Spinal cord (tissue), 9 donors: ENCODE measurements at regions not wholly inside any gene's neighbourhood (a gene's known extent, or its start where the extent isn't known, plus 50 kb on each side); places are given as distances from the start of the nearest gene placed in this dataset.
"Not testable (repeated sequence)": the region's sequence is repeated elsewhere in the genome, so short reads cannot be mapped to it uniquely, and the experiment has no call there.

Source experiments
- DNase-seq, 6 donors: peaks; one replicate each; pipeline versions ENCODE4 v3.0.0 to v3.0.0-alpha.2; 2013 to 2015; ENCODE audit warnings: low spot score in 6 of 6, low read depth in 4 of 6
- H3K27ac ChIP-seq: one replicate; pipeline ENCODE4 v1.5.1; 2013; ENCODE audit warnings: low read depth, low read length, control low read depth
- H3K27me3 ChIP-seq: one replicate; pipeline ENCODE4 v1.6.1; 2013; ENCODE audit warnings: low read length; ENCODE audit not compliant: control insufficient read depth, insufficient read depth
- H3K36me3 ChIP-seq: one replicate; pipeline ENCODE4 v1.6.1; 2013; ENCODE audit warnings: low read length; ENCODE audit not compliant: control insufficient read depth, insufficient read depth
- H3K4me1 ChIP-seq: one replicate; pipeline ENCODE4 v1.6.1; 2013; ENCODE audit warnings: low read length; ENCODE audit not compliant: control insufficient read depth, insufficient read depth
- H3K4me3 ChIP-seq: one replicate; pipeline ENCODE4 v1.5.1; 2013; ENCODE audit warnings: low read depth, low read length, control low read depth
- H3K9me3 ChIP-seq: one replicate; pipeline ENCODE4 v1.6.1; 2013; ENCODE audit warnings: low read length; ENCODE audit not compliant: control insufficient read depth, insufficient read depth
- WGBS: methylation state at CpG from one replicate; pipeline ENCODE4 v1.1.5; 2013; ENCODE audit warnings: missing lambda C conversion rate; ENCODE audit not compliant: insufficient coverage; 5-methylcytosine and 5-hydroxymethylcytosine counted together
- donor health status: healthy.

- DNase-seq = peak in 1 of 6 donors; percentile 91
- WGBS = no CpG with 5 or more reads among the region's 3 CpGs
Observed at GRCh38 chr7:113367041-113367586, 248.8 kb upstream of the SMIM30 start.

DNA sequence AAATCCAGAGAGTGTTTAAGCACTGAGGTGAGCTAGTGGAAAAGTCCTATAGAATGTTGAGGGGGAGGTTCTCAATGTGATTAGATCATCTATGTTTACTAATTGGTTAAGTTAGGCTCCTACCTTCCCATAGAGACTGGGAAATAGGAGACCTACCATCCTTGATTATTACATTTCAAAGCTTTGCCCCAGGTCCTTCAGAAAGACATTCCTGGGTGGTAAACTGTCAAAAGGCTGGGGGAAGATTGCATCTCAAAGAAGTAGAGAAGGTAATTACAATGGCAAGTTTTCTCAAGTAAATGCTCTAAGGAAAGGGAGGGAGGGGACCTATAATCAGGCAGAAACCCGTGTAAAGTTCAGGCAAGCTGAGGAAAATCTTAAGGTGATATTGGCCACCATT lies 247.8 kb upstream of the SMIM30 start:
- no peaks in the 10 kb centered on the region for H3K4me1 ChIP-seq
- H3K9me3 ChIP-seq = no peaks in the 10 kb centered on the region
- H3K4me3 ChIP-seq = no peak overlapping the region
- no peaks in the 10 kb centered on the region for H3K27me3 ChIP-seq
- DNase-seq = no peak
- WGBS = no CpG with 5 or more reads among the region's 1 CpG
- no peaks in the 10 kb centered on the region for H3K36me3 ChIP-seq
- H3K27ac ChIP-seq = no peak overlapping the region

More at GRCh38 chr7:113367041-113367586, 248.8 kb upstream of the SMIM30 start:
- H3K4me1 ChIP-seq = no peaks in the 10 kb centered on the region
- no peaks in the 10 kb centered on the region for H3K27me3 ChIP-seq
- H3K4me3 ChIP-seq = no peak overlapping the region
- H3K36me3 ChIP-seq = no peaks in the 10 kb centered on the region
- H3K9me3 ChIP-seq = no peaks in the 10 kb centered on the region
- no peak overlapping the region for H3K27ac ChIP-seq

DNA sequence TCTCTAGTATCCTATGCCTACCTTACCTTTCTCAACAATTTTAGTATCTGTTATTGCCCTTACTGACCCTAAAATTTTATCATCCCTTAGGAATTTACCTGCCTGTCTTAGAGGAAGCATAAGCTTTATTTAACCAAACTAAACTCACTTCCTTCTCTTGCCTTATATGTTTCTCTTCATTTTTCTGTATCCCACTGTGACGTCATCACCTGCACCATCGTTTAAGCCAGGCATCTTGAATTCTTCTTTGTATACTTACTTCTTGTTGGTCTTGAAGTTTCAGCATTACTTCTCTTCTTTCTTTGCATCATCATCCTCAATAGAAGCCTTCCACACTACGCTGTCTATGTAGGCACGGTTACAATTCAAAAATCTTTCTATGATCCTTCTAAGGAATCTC lies 231.0 kb upstream of the SMIM30 start:
- DNase-seq = no peak
- Histone ChIP-seq H3K9me3 (no peaks in the 10 kb centered on the region), H3K4me3 (no peak overlapping the region), H3K27me3 (no peaks in the 10 kb centered on the region), H3K4me1 (no peaks in the 10 kb centered on the region), H3K27ac (no peak overlapping the region), H3K36me3 (no peaks in the 10 kb centered on the region)
- WGBS = 94% methylated on average over 4 of the region's 4 CpGs

DNA sequence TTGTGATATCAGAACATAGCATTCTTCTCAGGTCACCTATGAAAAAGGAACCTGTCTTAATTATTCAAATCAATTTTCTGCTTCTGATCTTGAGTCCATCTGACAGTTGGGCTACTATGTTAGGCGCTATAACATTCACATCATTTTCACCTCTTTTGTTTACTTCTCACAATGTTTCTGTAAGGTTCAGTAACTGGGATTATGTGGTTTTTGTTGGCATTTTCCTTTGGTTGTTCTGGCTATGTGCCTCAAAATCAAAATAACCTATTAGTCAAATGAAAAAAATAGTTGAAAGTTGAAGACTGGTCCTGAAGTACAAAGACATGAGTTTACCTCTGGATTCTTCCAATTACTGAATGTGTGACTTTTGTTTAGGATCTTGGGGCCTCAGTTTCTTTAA lies 221.3 kb upstream of the SMIM30 start:
- no CpG with 5 or more reads among the region's 1 CpG for WGBS
- no peaks in the 10 kb centered on the region for H3K27me3 ChIP-seq
- no peaks in the 10 kb centered on the region for H3K36me3 ChIP-seq
- peaks cover 2% of the 10 kb centered on the region for H3K9me3 ChIP-seq
- H3K27ac ChIP-seq = no peak overlapping the region
- H3K4me1 ChIP-seq = no peaks in the 10 kb centered on the region
- no peak overlapping the region for H3K4me3 ChIP-seq
- no peak for DNase-seq

GRCh38 chr7:113338071-113338696 lies 219.8 kb upstream of the SMIM30 start:
- H3K36me3 ChIP-seq = no peaks in the 10 kb centered on the region
- WGBS = 84% methylated on average over 3 of the region's 4 CpGs
- DNase-seq = peak in 4 of 6 donors; percentile 3 to 77 (median 40)
- H3K4me3 ChIP-seq = no peak overlapping the region
- no peaks in the 10 kb centered on the region for H3K27me3 ChIP-seq
- H3K4me1 ChIP-seq = no peaks in the 10 kb centered on the region
- no peak overlapping the region for H3K27ac ChIP-seq
- H3K9me3 ChIP-seq = peaks cover 2% of the 10 kb centered on the region

- not testable (repeated sequence) for H3K9me3 ChIP-seq, H3K36me3 ChIP-seq, H3K27me3 ChIP-seq, H3K27ac ChIP-seq, H3K4me3 ChIP-seq, DNase-seq, H3K4me1 ChIP-seq
- no CpG with 5 or more reads among the region's 1 CpG for WGBS
Observed at GRCh38 chr7:113336838-113337237, 218.5 kb upstream of the SMIM30 start.

GRCh38 chr7:113331155-113331898 lies 213.0 kb upstream of the SMIM30 start:
- DNase-seq = peak in 1 of 6 donors; percentile 34
- H3K9me3 ChIP-seq = peaks cover 2% of the 10 kb centered on the region
- no peaks in the 10 kb centered on the region for H3K36me3 ChIP-seq
- no peak overlapping the region for H3K27ac ChIP-seq
- no peaks in the 10 kb centered on the region for H3K4me1 ChIP-seq
- WGBS = 74% methylated on average over 14 of the region's 15 CpGs
- no peaks in the 10 kb centered on the region for H3K27me3 ChIP-seq
- no peak overlapping the region for H3K4me3 ChIP-seq

DNA sequence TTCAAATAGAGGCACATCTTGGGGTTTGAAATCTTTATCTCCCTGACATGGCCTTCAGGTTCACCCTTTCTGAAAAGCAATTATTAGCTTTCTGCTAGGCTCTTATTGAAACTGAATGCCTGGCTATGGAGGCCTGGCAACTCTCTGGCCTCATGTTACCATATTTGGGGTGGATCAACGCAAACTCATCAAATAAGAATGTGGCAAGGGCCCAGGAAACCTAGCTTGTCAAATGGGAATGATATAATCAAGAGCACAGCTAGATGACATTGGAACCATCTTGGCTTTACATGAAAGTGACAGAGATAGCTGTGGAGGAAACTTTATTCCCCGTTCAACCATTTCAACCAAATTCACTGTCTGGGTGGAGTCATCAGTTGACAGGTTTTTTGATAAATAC lies 202.8 kb upstream of the SMIM30 start:
- H3K9me3 ChIP-seq = no peaks in the 10 kb centered on the region
- H3K36me3 ChIP-seq = no peaks in the 10 kb centered on the region
- no peak overlapping the region for H3K4me3 ChIP-seq
- DNase-seq = no peak
- no peaks in the 10 kb centered on the region for H3K27me3 ChIP-seq
- 100% methylated on average over 1 of the region's 2 CpGs for WGBS
- no peaks in the 10 kb centered on the region for H3K4me1 ChIP-seq
- no peak overlapping the region for H3K27ac ChIP-seq

DNA sequence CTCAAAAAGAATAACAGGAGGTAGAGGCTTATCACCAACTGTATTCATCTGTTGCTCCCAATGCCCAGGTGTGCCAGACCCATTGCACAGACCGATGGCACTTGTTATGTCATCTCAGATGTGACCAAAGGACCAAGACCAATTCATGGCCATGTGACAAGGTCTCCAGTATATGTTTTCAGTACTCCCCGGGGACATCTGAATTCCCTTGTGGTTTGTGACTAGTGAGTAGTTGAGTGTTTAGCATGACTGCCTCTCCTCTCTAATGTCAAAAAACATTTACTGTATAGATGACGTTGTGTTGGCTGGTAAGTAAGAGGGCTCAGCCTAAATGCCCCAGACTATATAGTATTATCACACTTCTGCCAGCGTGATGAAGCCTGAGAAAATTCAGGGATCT lies 202.1 kb upstream of the SMIM30 start:
- no peak overlapping the region for H3K4me3 ChIP-seq
- no peaks in the 10 kb centered on the region for H3K27me3 ChIP-seq
- no peaks in the 10 kb centered on the region for H3K36me3 ChIP-seq
- 80% methylated on average over 1 of the region's 4 CpGs for WGBS
- no peak for DNase-seq
- H3K9me3 ChIP-seq = no peaks in the 10 kb centered on the region
- H3K27ac ChIP-seq = no peak overlapping the region
- no peaks in the 10 kb centered on the region for H3K4me1 ChIP-seq

GRCh38 chr7:113314594-113314993 lies 196.2 kb upstream of the SMIM30 start:
- Histone ChIP-seq H3K4me1 (no peaks in the 10 kb centered on the region), H3K27ac (no peak overlapping the region), H3K4me3 (no peak overlapping the region), H3K9me3 (no peaks in the 10 kb centered on the region), H3K27me3 (no peaks in the 10 kb centered on the region), H3K36me3 (no peaks in the 10 kb centered on the region)
- DNase-seq = no peak
- no CpG with 5 or more reads among the region's 2 CpGs for WGBS
